HepG2 (cell line): ENCODE measurements at regions not wholly inside any gene's neighbourhood (a gene's known extent, or its start where the extent isn't known, plus 50 kb on each side); places are given as distances from the start of the nearest gene placed in this dataset.
A peak's percentile ranks its signal among the peaks of the same experiment; 100 is the strongest.

Experiments used
- ATAC-seq: fragments of 200-7000 bp; cut with Tn5 transposase; 3 replicates; pipeline ENCODE4 v1.9.1; 2020; ENCODE audit warnings: mild to moderate bottlenecking, moderate library complexity
- BruUV-seq: library from RNA; stranded (reverse); fragments of 400-500 nt; replicated peaks from 2 replicates; lab custom pipeline; 2021; lab: Mats Ljungman, UMichigan
- CTCF ChIA-PET: fragments of 300-600 bp; formaldehyde crosslinking; extraction: SDS; loops from one replicate; lab custom pipeline; 2021; ENCODE audit warnings: low total read pairs, inconsistent platforms, low intra/inter-chr PET ratio; lab: Yijun Ruan, JAX
- POLR2A ChIA-PET: fragments of 350-600 bp; sonication (Branson Sonifier 250); formaldehyde crosslinking; loops from one replicate; lab custom pipeline; 2020; ENCODE audit warnings: antibody characterized with exemption, inconsistent platforms; lab: Yijun Ruan, JAX
- DNase-seq: peaks from one replicate; pipeline ENCODE4 v3.0.0-alpha.2; 2015; ENCODE audit warnings: low spot score
- FAIRE-seq: peaks from 3 replicates; lab custom pipeline; 2011; peaks lifted over from hg19 to GRCh38; lab: Jason Lieb, UNC
- H2AFZ ChIP-seq: one replicate; pipeline ENCODE4 v1.6.1; 2011; ENCODE audit warnings: low read length, inconsistent platforms
- H3K27ac ChIP-seq: fragments of 300-600 bp; 3 replicates; pipeline ENCODE4 v1.8.0; 2011; ENCODE audit warnings: mixed run types, mild to moderate bottlenecking, mixed read lengths, low read length, inconsistent platforms; ENCODE audit not compliant: insufficient read depth; ENCODE audit errors: extremely low read length
- H3K27me3 ChIP-seq, 2 experiments: fragments of 200-600 bp in 1 of 2; 2 replicates in 1 of 2; 3 replicates in 1 of 2; pipeline versions ENCODE4 v1.6.0 to v1.8.0; 2011; ENCODE audit warnings: low read length in 2 of 2, mild to moderate bottlenecking in 2 of 2, moderate library complexity in 2 of 2, inconsistent platforms in 1 of 2; ENCODE audit not compliant: insufficient read depth in 2 of 2, control insufficient read depth in 1 of 2
- H3K36me3 ChIP-seq, 2 experiments: fragments of 200-600 bp in 1 of 2; replicated peaks in 1 of 2; 2 replicates in 1 of 2; 3 replicates in 1 of 2; pipeline versions ENCODE4 v1.5.1 to v1.8.0; 2011; ENCODE audit warnings: low read length in 2 of 2, inconsistent platforms in 1 of 2; ENCODE audit not compliant: insufficient read depth in 2 of 2, control insufficient read depth in 1 of 2
- H3K4me1 ChIP-seq: 2 replicates; pipeline ENCODE4 v1.5.1; 2012; ENCODE audit warnings: low read length, inconsistent platforms; ENCODE audit not compliant: insufficient read depth
- H3K4me2 ChIP-seq: 2 replicates; pipeline ENCODE4 v1.6.0; 2011; ENCODE audit warnings: low read depth, low read length, inconsistent platforms
- H3K4me3 ChIP-seq, 3 experiments: fragments of 200-600 bp in 1 of 3; sonication (generic), shearing (Covaris generic) in 1 of 3; replicated peaks in 1 of 3; 2 replicates each; pipeline ENCODE4 v1.5.1; 2011 to 2016; ENCODE audit warnings: low read length in 3 of 3, inconsistent platforms in 2 of 3, low read depth in 2 of 3, mild to moderate bottlenecking in 2 of 3, control low read depth in 1 of 3, mixed read lengths in 1 of 3; ENCODE audit not compliant: insufficient read depth in 1 of 3
- H3K79me2 ChIP-seq: one replicate; pipeline ENCODE4 v1.6.1; 2011; ENCODE audit warnings: low read length, inconsistent platforms; ENCODE audit not compliant: insufficient read depth
- H3K9ac ChIP-seq: 2 replicates; pipeline ENCODE4 v1.6.0; 2011; ENCODE audit warnings: mild to moderate bottlenecking, low read depth, low read length, inconsistent platforms; ENCODE audit not compliant: insufficient read depth
- H3K9me3 ChIP-seq: 2 replicates; pipeline ENCODE4 v1.5.1; 2012; ENCODE audit warnings: mild to moderate bottlenecking, low read length
- H4K20me1 ChIP-seq: 2 replicates; pipeline ENCODE4 v1.6.0; 2011; ENCODE audit warnings: inconsistent platforms, mild to moderate bottlenecking, low read length, moderate library complexity; ENCODE audit not compliant: insufficient read depth
- ARHGAP35 ChIP-seq: sonication (generic); formaldehyde crosslinking; IDR thresholded peaks from 2 replicates; pipeline ENCODE4 v1.9.0; 2022; ENCODE audit warnings: mild to moderate bottlenecking, inconsistent platforms, moderate library complexity, missing genetic modification reagents, borderline replicate concordance
- DNMT3B ChIP-seq: conservative IDR thresholded peaks from 2 replicates; pipeline ENCODE4 v1.6.1; 2016; ENCODE audit warnings: missing biosample characterization, control low read depth
- FOXA3 ChIP-seq: IDR thresholded peaks from 2 replicates; pipeline ENCODE4 v1.6.1; 2016; ENCODE audit warnings: missing genetic modification reagents, missing compliant biosample characterization
- FOXP1 ChIP-seq, 2 experiments: fragments of 450-650 bp in 1 of 2; IDR thresholded peaks; 2 replicates each; pipeline ENCODE4 v1.6.1; 2017 to 2018; ENCODE audit warnings: antibody characterized with exemption in 1 of 2
- HNF4A ChIP-seq: sonication (generic); formaldehyde crosslinking; IDR thresholded peaks from 2 replicates; pipeline ENCODE4 v1.4.0; 2020; ENCODE audit warnings: missing genetic modification reagents
- HNF4G ChIP-seq, 2 experiments: sonication (generic) in 1 of 2; formaldehyde crosslinking in 1 of 2; IDR thresholded peaks; 2 replicates each; pipeline versions ENCODE4 v1.4.0 to v1.6.1; 2011 to 2020; ENCODE audit warnings: borderline replicate concordance in 2 of 2, low read depth in 2 of 2, mild to moderate bottlenecking in 2 of 2, low read length in 1 of 2, missing genetic modification reagents in 1 of 2, moderate library complexity in 1 of 2
- KDM6A ChIP-seq: IDR thresholded peaks from 2 replicates; pipeline ENCODE4 v1.6.1; 2016; ENCODE audit warnings: low read depth
- NFE2L2 ChIP-seq: fragments of 150-350 bp; IDR thresholded peaks from 2 replicates; pipeline ENCODE4 v1.6.1; 2014; ENCODE audit warnings: low read length
- NR2F6 ChIP-seq, 2 experiments: IDR thresholded peaks; 2 replicates each; pipeline ENCODE4 v1.6.1; 2016; ENCODE audit warnings: antibody characterized with exemption in 1 of 2, mild to moderate bottlenecking in 1 of 2
- ONECUT2 ChIP-seq: sonication (generic); formaldehyde crosslinking; IDR thresholded peaks from 2 replicates; pipeline ENCODE4 v1.4.0; 2020; ENCODE audit warnings: missing genetic modification reagents
- RAD51 ChIP-seq: fragments of 450-650 bp; IDR thresholded peaks from 2 replicates; pipeline ENCODE4 v1.6.1; 2016; ENCODE audit warnings: borderline replicate concordance
- ZNF3 ChIP-seq: IDR thresholded peaks from 2 replicates; pipeline ENCODE4 v1.7.0; 2017; ENCODE audit warnings: inconsistent platforms
- ZNF343 ChIP-seq: sonication (generic); formaldehyde crosslinking; IDR thresholded peaks from 2 replicates; pipeline ENCODE4 v1.4.0; 2020; ENCODE audit warnings: mild to moderate bottlenecking, missing genetic modification reagents
- ZNF382 ChIP-seq: sonication (generic); formaldehyde crosslinking; IDR thresholded peaks from 2 replicates; pipeline ENCODE4 v1.5.0; 2020; ENCODE audit warnings: missing genetic modification reagents, mild to moderate bottlenecking, borderline replicate concordance
- ZNF484 ChIP-seq: sonication (generic); formaldehyde crosslinking; IDR thresholded peaks from 2 replicates; pipeline ENCODE4 v1.5.1; 2020; ENCODE audit warnings: mild to moderate bottlenecking, low read depth, missing genetic modification reagents, borderline replicate concordance
- ZNF572 ChIP-seq: sonication (generic); formaldehyde crosslinking; IDR thresholded peaks from 2 replicates; pipeline ENCODE4 v1.5.1; 2020; ENCODE audit warnings: mild to moderate bottlenecking, missing genetic modification reagents
- ZNF7 ChIP-seq: IDR thresholded peaks from 2 replicates; pipeline ENCODE4 v1.6.1; 2016; ENCODE audit warnings: missing biosample characterization, missing genetic modification reagents
- ZNF709 ChIP-seq: sonication (generic); formaldehyde crosslinking; IDR thresholded peaks from 2 replicates; pipeline ENCODE4 v1.5.0; 2020; ENCODE audit warnings: mild to moderate bottlenecking, missing genetic modification reagents
- ZNF75D ChIP-seq: sonication (generic); formaldehyde crosslinking; IDR thresholded peaks from 2 replicates; pipeline ENCODE4 v1.8.1; 2023; ENCODE audit warnings: missing genetic modification reagents, mild to moderate bottlenecking, borderline replicate concordance
- ZNF781 ChIP-seq: sonication (generic); formaldehyde crosslinking; IDR thresholded peaks from 2 replicates; pipeline ENCODE4 v1.5.1; 2020; ENCODE audit warnings: borderline replicate concordance, mild to moderate bottlenecking, missing genetic modification reagents; ENCODE audit errors: not compliant biosample characterization
- WGBS: methylation state at CpG from one replicate; pipeline ENCODE4 v1.1.6; 2017; ENCODE audit warnings: low lambda C conversion rate; 5-methylcytosine and 5-hydroxymethylcytosine counted together
- in situ Hi-C: cut with HindIII; loops from 2 replicates; pipeline ENCODE4 v1.10.0; 2017; ENCODE audit warnings: low pct_unique_long_range_greater_than_20kb; ENCODE audit not compliant: extremely low pct_ligation_motif_present
- intact Hi-C: fragments of 100-400 bp; cut with micrococcal nuclease; formaldehyde crosslinking; loops from one replicate; pipeline ENCODE4 v1.10.0; 2022; ENCODE audit not compliant: unreplicated experiment
- TF ChIP-seq, protein P1 (sequence below): sonication (generic); formaldehyde crosslinking; IDR thresholded peaks from 2 replicates; pipeline ENCODE4 v1.5.1; 2020; ENCODE audit warnings: mild to moderate bottlenecking, missing genetic modification reagents
- TF ChIP-seq, protein P2 (sequence below): sonication (generic); formaldehyde crosslinking; IDR thresholded peaks from 2 replicates; pipeline ENCODE4 v1.4.0; 2020; ENCODE audit warnings: mild to moderate bottlenecking, low read depth, missing genetic modification reagents

DNA sequence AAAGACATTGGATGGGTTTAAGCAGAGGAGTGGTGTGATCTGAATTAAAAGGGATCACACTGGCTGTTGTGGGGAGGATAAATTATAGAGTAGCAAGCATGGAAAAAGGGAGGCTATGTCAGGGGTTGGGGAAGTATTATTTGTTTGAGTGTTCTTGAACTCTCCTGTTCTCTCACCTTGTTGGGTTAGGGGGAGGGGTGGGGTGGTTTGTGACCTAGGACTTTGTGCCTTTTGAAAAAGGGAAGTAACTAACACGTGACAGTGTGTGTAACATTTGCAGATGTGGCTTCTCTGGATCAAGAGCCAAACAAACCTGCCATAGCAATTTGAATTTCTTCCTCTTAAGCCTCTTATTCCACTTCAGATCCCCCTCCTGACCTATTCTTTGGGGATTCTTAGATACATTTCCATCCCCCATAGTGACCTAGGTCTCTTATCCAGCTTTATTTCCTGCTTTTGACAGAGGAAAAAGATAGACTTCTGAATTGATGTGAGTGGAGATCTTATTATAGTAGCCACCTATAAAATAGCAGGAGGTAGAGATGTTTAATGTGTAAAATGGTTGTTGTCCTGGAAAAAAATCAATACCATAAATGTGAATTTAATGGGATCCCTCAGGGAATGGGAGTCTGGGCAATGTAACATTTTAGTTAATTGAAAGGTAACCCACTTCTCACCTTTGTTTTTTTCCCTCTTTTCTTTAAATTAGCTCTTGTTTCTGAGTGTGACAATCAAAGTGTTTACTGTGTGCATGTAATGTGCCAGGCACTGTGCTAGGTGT lies 120.4 kb downstream of the CT47B1 start:
- peak overlapping the region; percentile 84 for H3K27ac ChIP-seq
- H3K4me3 ChIP-seq = no peak overlapping the region
- FAIRE-seq (peak; percentile 94), ATAC-seq (peak; percentile 78), DNase-seq (peak; percentile 82)
- 0% methylated on average over 1 of the region's 1 CpG for WGBS
- H3K79me2 ChIP-seq = peaks cover 3% of the 10 kb centered on the region
- no peaks in the 10 kb centered on the region for H3K27me3 ChIP-seq
- ChIA-PET CTCF (no interaction called here), POLR2A (interaction anchor here (1.5 kb wide), 1 partner anchor 9 kb away, joined by 6 read pairs; no protein-coding TSS in a partner anchor)
- peak overlapping the region; percentile 51 for H3K4me2 ChIP-seq
- no peak overlapping the region for H2AFZ ChIP-seq
- in situ Hi-C loops (loop anchor here (10.0 kb wide), 1 partner anchor 260 kb away; no protein-coding TSS in a partner anchor), intact Hi-C loops (no loop called here)
- peak overlapping the region; percentile 43; the same call in 1 of the 2 replicates for H3K9ac ChIP-seq
- peaks cover 59% of the 10 kb centered on the region for H3K4me1 ChIP-seq
- no peaks in the 10 kb centered on the region for H4K20me1 ChIP-seq
- H3K36me3 ChIP-seq = no peaks in the 10 kb centered on the region
- no peaks in the 10 kb centered on the region for H3K9me3 ChIP-seq
- no TSS peak for BruUV-seq
- peak; percentile 78 for TF ChIP-seq HNF4G (IDR thresholded peaks at IDR 0.05; ENCODE audit: borderline replicate concordance, low read depth, low read length)
- TF ChIP-seq HNF4G (CRISPR knock-in tag; IDR thresholded peaks at IDR 0.05; ENCODE audit: borderline replicate concordance, low read depth) = no peak
- no peak for TF ChIP-seq ZNF484 (CRISPR knock-in tag)
- no peak for TF ChIP-seq ARHGAP35 (CRISPR knock-in tag)
- TF ChIP-seq ZNF7 (CRISPR knock-in tag) = no peak
- peak; percentile 23; the same call in 1 of the 2 replicates for TF ChIP-seq RAD51
- no peak for TF ChIP-seq ONECUT2 (CRISPR knock-in tag)
- TF ChIP-seq ZNF382 (CRISPR knock-in tag) = no peak
- TF ChIP-seq ZNF781 = no peak
- TF ChIP-seq KDM6A (CRISPR knock-in tag) = peak; percentile 78
- TF ChIP-seq, protein P1, sequence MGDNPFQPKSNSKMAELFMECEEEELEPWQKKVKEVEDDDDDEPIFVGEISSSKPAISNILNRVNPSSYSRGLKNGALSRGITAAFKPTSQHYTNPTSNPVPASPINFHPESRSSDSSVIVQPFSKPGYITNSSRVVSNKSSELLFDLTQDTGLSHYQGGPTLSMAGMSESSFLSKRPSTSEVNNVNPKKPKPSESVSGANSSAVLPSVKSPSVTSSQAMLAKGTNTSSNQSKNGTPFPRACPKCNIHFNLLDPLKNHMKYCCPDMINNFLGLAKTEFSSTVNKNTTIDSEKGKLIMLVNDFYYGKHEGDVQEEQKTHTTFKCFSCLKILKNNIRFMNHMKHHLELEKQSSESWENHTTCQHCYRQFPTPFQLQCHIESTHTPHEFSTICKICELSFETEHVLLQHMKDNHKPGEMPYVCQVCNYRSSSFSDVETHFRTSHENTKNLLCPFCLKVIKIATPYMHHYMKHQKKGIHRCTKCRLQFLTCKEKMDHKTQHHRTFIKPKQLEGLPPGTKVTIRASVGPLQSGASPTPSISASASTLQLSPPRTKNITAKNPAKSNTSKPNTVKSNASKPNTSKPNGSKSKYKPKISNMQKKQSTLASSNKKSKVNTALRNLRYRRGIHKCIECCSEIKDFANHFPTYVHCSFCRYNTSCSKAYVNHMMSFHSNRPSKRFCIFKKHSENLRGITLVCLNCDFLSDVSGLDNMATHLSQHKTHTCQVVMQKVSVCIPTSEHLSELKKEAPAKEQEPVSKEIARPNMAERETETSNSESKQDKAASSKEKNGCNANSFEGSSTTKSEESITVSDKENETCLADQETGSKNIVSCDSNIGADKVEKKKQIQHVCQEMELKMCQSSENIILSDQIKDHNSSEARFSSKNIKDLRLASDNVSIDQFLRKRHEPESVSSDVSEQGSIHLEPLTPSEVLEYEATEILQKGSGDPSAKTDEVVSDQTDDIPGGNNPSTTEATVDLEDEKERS = no peak
- TF ChIP-seq DNMT3B (CRISPR knock-in tag) = no peak
- TF ChIP-seq ZNF343 (CRISPR knock-in tag) = no peak
- no peak for TF ChIP-seq ZNF709 (CRISPR knock-in tag)
- TF ChIP-seq ZNF572 (CRISPR knock-in tag) = no peak
- TF ChIP-seq, protein P2, sequence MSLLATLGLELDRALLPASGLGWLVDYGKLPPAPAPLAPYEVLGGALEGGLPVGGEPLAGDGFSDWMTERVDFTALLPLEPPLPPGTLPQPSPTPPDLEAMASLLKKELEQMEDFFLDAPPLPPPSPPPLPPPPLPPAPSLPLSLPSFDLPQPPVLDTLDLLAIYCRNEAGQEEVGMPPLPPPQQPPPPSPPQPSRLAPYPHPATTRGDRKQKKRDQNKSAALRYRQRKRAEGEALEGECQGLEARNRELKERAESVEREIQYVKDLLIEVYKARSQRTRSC = no peak
- TF ChIP-seq ZNF3 = no peak
- TF ChIP-seq ZNF75D (CRISPR knock-in tag) = no peak
- TF ChIP-seq NR2F6 (IDR thresholded peaks at IDR 0.05) = peak; percentile 39; the same call in 1 of the 2 replicates
- TF ChIP-seq NR2F6 (CRISPR knock-in tag; IDR thresholded peaks at IDR 0.05) = peak; percentile 43; the same call in 1 of the 2 replicates
- no peak for TF ChIP-seq FOXP1 (IDR thresholded peaks at IDR 0.05)
- TF ChIP-seq FOXP1 (CRISPR knock-in tag; IDR thresholded peaks at IDR 0.05) = peak; percentile 46; the same call in 1 of the 2 replicates
- TF ChIP-seq HNF4A (CRISPR knock-in tag) = peak; percentile 81
- no peak for TF ChIP-seq NFE2L2
- TF ChIP-seq FOXA3 (CRISPR knock-in tag) = peak; percentile 64
